ENCODE measurements at regions not wholly inside any gene's neighbourhood (a gene's known extent, or its start where the extent isn't known, plus 50 kb on each side); places are given as distances from the start of the nearest gene placed in this dataset.

DNA sequence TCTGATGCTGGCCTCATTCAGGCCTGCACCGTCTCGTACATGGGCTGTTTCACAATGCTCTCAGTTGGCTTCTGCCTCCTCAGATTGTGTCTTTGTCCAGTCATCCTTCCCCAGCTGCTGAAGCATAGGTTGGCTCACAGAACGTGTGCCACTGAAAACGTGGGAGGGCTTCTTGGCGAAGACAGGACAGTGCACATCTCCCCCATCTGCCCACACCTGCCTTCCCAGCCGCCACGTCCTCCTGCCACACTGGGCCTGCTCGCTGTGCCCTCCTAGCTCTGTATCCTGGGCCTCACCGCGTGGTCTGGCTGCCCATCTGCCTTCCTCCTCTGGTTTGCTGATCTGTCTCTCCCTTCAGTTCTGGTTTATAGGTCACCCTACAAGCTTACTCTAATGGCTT, 230.0 kb upstream of the TOPAZ1 start:
- TF ChIP-seq, protein P1, sequence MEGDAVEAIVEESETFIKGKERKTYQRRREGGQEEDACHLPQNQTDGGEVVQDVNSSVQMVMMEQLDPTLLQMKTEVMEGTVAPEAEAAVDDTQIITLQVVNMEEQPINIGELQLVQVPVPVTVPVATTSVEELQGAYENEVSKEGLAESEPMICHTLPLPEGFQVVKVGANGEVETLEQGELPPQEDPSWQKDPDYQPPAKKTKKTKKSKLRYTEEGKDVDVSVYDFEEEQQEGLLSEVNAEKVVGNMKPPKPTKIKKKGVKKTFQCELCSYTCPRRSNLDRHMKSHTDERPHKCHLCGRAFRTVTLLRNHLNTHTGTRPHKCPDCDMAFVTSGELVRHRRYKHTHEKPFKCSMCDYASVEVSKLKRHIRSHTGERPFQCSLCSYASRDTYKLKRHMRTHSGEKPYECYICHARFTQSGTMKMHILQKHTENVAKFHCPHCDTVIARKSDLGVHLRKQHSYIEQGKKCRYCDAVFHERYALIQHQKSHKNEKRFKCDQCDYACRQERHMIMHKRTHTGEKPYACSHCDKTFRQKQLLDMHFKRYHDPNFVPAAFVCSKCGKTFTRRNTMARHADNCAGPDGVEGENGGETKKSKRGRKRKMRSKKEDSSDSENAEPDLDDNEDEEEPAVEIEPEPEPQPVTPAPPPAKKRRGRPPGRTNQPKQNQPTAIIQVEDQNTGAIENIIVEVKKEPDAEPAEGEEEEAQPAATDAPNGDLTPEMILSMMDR (IDR thresholded peaks at IDR 0.05), result no peak
- no peak for TF ChIP-seq EZH2 (IDR thresholded peaks at IDR 0.05; ENCODE audit: borderline replicate concordance, insufficient read depth, low read depth, low read length, poor library complexity, severe bottlenecking)
